Osteocyte (in vitro differentiated cells): ENCODE measurements at regions not wholly inside any gene's neighbourhood (a gene's known extent, or its start where the extent isn't known, plus 50 kb on each side); places are given as distances from the start of the nearest gene placed in this dataset.

Experiments
- DNase-seq: peaks from one replicate; pipeline ENCODE4 v3.0.0; 2021; ENCODE audit warnings: mixed read lengths; ENCODE audit not compliant: unreplicated experiment; ENCODE audit errors: extremely low spot score
- H3K27ac Mint-ChIP-seq: one replicate; pipeline ENCODE4 v1.8.0; 2021; ENCODE audit warnings: mild to moderate bottlenecking, mixed read lengths; ENCODE audit not compliant: unreplicated experiment
- H3K27me3 Mint-ChIP-seq: one replicate; pipeline ENCODE4 v1.8.0; 2021; ENCODE audit warnings: mixed read lengths; ENCODE audit not compliant: unreplicated experiment
- H3K36me3 Mint-ChIP-seq: one replicate; pipeline ENCODE4 v1.8.0; 2021; ENCODE audit warnings: mixed read lengths; ENCODE audit not compliant: unreplicated experiment
- H3K4me1 Mint-ChIP-seq: one replicate; pipeline ENCODE4 v1.8.0; 2021; ENCODE audit warnings: mixed read lengths; ENCODE audit not compliant: unreplicated experiment
- H3K4me3 Mint-ChIP-seq: one replicate; pipeline ENCODE4 v1.8.0; 2021; ENCODE audit warnings: mild to moderate bottlenecking, moderate library complexity, mixed read lengths; ENCODE audit not compliant: unreplicated experiment
- H3K9me3 Mint-ChIP-seq: one replicate; pipeline ENCODE4 v1.8.0; 2021; ENCODE audit warnings: mixed read lengths; ENCODE audit not compliant: unreplicated experiment
- TF ChIP-seq, protein P1 (sequence below): fragments of 200-600 bp; sonication (generic); IDR thresholded peaks from 2 replicates; pipeline ENCODE4 v1.5.0; 2021; ENCODE audit warnings: antibody characterized with exemption, mild to moderate bottlenecking, moderate library complexity

- no peaks in the 10 kb centered on the region for H3K36me3 Mint-ChIP-seq
- H3K9me3 Mint-ChIP-seq, result no peaks in the 10 kb centered on the region
- no peaks in the 10 kb centered on the region for H3K27me3 Mint-ChIP-seq
- H3K27ac Mint-ChIP-seq, result no peak overlapping the region
- no peak for DNase-seq
- H3K4me3 Mint-ChIP-seq, result no peak overlapping the region
- peaks cover 25% of the 10 kb centered on the region for H3K4me1 Mint-ChIP-seq
- TF ChIP-seq, protein P1, sequence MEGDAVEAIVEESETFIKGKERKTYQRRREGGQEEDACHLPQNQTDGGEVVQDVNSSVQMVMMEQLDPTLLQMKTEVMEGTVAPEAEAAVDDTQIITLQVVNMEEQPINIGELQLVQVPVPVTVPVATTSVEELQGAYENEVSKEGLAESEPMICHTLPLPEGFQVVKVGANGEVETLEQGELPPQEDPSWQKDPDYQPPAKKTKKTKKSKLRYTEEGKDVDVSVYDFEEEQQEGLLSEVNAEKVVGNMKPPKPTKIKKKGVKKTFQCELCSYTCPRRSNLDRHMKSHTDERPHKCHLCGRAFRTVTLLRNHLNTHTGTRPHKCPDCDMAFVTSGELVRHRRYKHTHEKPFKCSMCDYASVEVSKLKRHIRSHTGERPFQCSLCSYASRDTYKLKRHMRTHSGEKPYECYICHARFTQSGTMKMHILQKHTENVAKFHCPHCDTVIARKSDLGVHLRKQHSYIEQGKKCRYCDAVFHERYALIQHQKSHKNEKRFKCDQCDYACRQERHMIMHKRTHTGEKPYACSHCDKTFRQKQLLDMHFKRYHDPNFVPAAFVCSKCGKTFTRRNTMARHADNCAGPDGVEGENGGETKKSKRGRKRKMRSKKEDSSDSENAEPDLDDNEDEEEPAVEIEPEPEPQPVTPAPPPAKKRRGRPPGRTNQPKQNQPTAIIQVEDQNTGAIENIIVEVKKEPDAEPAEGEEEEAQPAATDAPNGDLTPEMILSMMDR, result no peak
Measured at GRCh38 chr22:48354096-48354495, 1473.6 kb downstream of the BRD1 start.

- TF ChIP-seq, protein P1, result no peak
- Mint-ChIP-seq H3K36me3 (no peaks in the 10 kb centered on the region), H3K4me3 (no peak overlapping the region), H3K27ac (peak overlapping the region; percentile 78), H3K9me3 (no peaks in the 10 kb centered on the region), H3K27me3 (no peaks in the 10 kb centered on the region), H3K4me1 (peaks cover 25% of the 10 kb centered on the region)
- DNase-seq, result no peak
Measured at GRCh38 chr22:48353116-48353947, 1474.3 kb downstream of the BRD1 start.

DNA sequence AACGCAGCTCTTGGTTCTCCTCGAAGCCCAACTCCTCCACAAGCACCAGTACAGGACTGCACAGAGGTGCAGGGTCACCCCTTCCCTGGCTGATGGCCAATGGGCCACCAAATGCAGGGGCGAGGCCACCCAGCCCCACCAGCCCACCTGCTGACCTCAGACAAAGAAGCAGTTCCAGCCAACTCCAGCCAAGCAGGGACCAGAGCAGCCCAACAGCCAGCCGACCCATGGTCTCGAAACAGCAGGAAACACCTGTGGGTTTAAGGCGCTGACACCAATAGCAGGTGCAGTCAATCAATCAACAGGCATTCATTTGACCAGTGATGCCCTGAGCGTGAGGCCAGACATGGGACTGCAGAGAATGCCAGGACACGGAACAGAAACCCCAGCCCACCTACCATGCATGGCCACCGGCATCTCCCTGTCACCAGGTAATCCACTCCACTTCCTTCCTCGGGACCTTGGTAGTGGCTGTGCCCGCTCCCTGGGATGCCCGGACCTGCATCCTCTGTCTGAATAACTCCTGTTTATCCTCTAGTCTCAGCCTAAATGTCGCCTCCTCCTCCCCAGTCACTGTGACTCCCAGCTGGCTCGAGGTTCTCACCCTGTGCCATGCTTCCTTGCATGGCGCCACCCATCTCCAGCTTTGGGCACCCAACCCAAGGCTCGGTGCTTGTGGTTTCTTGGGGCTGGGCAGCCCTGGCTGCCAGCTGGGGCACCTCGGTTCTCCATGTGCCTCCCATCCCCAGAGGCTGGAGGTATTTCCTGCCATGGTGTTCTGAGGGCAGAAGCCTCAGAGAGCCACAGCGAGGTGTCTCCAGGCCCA, 1475.4 kb downstream of the BRD1 start:
- DNase-seq, result no peak
- Mint-ChIP-seq H3K4me1 (peaks cover 25% of the 10 kb centered on the region), H3K36me3 (no peaks in the 10 kb centered on the region), H3K27ac (no peak overlapping the region), H3K27me3 (no peaks in the 10 kb centered on the region), H3K4me3 (no peak overlapping the region), H3K9me3 (no peaks in the 10 kb centered on the region)
- TF ChIP-seq, protein P1, result no peak

GRCh38 chr22:48351376-48352085, 1476.1 kb downstream of the BRD1 start:
- TF ChIP-seq, protein P1, result no peak
- no peak overlapping the region for H3K27ac Mint-ChIP-seq
- no peaks in the 10 kb centered on the region for H3K9me3 Mint-ChIP-seq
- H3K4me3 Mint-ChIP-seq, result no peak overlapping the region
- no peaks in the 10 kb centered on the region for H3K36me3 Mint-ChIP-seq
- H3K27me3 Mint-ChIP-seq, result no peaks in the 10 kb centered on the region
- DNase-seq, result no peak
- H3K4me1 Mint-ChIP-seq, result peaks cover 25% of the 10 kb centered on the region
